Cardiac fibroblast (primary cell): ENCODE measurements at regions not wholly inside any gene's neighbourhood (a gene's known extent, or its start where the extent isn't known, plus 50 kb on each side); places are given as distances from the start of the nearest gene placed in this dataset.

Experiments used
- DNase-seq, 2 donors: peaks; one replicate each; pipeline versions ENCODE4 v3.0.0 to v3.0.0-alpha.2; 2010; ENCODE audit warnings: low read depth in 2 of 2
- H3K4me3 ChIP-seq, 2 donors: replicated peaks in 1 of 2; 1 replicate in 1 of 2; 2 replicates in 1 of 2; pipeline ENCODE4 v1.5.1; 2011; ENCODE audit warnings: low read depth in 2 of 2, low read length in 2 of 2, mild to moderate bottlenecking in 2 of 2, moderate library complexity in 1 of 2
- TF ChIP-seq, protein P1 (sequence below): IDR thresholded peaks from one replicate; pipeline ENCODE4 v1.5.1; 2011; ENCODE audit warnings: low read depth, mild to moderate bottlenecking, low read length, inconsistent platforms

DNA sequence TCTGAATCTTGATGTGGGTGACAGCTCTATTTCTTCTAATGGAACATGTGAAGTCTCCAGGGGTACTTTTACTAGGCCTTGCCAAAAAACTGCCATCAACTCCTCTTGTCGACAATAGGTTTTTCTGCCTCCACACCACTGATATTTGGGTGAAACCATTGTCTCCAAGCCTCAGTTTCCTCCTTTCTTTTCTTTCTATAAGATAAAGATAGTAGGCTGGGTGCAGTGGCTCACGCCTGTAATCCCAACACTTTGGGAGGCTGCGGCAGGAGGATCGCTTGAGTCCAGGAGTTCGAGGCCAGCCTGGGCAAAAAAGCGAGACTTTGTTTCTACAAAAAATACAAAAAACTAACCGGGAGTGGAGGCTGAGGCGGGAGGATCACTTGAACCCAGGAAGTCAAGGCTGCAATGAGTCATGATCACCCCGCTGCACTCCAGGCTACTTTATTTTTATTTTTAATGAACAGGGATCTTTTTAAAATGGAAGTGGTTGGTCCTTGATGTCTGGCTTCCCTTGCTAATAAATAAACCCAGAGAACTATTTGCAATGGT, 159.9 kb upstream of the TNFAIP3 start:
- TF ChIP-seq, protein P1, sequence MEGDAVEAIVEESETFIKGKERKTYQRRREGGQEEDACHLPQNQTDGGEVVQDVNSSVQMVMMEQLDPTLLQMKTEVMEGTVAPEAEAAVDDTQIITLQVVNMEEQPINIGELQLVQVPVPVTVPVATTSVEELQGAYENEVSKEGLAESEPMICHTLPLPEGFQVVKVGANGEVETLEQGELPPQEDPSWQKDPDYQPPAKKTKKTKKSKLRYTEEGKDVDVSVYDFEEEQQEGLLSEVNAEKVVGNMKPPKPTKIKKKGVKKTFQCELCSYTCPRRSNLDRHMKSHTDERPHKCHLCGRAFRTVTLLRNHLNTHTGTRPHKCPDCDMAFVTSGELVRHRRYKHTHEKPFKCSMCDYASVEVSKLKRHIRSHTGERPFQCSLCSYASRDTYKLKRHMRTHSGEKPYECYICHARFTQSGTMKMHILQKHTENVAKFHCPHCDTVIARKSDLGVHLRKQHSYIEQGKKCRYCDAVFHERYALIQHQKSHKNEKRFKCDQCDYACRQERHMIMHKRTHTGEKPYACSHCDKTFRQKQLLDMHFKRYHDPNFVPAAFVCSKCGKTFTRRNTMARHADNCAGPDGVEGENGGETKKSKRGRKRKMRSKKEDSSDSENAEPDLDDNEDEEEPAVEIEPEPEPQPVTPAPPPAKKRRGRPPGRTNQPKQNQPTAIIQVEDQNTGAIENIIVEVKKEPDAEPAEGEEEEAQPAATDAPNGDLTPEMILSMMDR = no peak
- H3K4me3 ChIP-seq = no peak overlapping the region
- no peak for DNase-seq

DNA sequence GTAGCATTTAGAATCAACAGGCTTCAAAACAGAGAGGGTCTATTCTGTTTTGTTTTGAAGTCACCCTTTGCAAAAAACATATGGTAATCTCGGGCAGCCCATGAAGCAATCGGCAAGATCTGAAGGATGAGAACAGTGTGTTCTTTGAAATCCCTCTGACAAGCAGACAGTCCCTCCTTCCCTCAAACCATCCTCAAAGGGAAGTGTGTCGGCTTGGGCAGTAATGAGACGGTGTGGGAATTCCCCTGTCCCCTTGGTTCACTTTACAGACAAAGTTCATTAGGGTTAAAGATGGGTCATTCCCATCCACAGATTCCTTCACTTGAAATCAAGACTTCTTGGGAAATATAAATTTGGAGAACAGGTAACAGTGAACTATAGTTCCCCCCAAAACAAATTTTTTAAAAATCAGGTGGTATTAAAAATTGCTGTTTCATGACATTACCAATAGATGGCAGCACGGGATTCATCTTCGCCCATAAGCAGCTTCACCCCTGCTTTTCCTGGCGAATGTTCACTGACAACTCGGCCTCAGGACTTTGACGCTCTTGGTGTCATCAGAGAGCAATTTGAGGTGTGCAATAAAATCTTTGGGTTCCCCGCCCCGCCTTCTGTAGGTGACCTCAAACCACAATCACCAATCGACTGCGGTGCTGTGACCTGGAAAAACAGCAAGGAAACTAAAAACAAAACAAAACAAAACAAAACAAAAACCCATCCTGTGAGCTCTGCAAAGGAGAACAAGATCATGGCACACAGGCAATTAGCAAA, 159.3 kb upstream of the TNFAIP3 start:
- peak; percentile 89 to 93 for DNase-seq
- TF ChIP-seq, protein P1 = peak; percentile 72
- no peak overlapping the region for H3K4me3 ChIP-seq

DNA sequence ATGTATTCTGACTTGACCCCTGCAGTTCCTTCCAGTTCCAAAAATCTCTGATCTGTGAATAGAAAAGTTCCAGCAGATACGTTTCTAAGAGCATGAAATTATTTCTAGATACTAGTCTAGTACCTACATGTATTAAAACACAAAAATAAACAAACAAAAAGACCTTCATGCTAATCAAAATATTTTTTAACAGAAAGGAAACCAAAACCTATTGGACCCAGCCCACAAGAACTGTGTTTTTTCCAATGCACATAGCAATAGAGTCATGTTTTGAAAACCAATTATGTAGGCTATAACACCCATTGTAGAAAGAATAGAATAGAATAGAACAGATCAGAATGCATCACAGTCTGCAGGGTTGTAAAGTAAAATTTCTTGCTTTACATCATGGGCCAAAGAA, 158.6 kb upstream of the TNFAIP3 start:
- DNase-seq = no peak
- no peak overlapping the region for H3K4me3 ChIP-seq
- TF ChIP-seq, protein P1 = no peak

DNA sequence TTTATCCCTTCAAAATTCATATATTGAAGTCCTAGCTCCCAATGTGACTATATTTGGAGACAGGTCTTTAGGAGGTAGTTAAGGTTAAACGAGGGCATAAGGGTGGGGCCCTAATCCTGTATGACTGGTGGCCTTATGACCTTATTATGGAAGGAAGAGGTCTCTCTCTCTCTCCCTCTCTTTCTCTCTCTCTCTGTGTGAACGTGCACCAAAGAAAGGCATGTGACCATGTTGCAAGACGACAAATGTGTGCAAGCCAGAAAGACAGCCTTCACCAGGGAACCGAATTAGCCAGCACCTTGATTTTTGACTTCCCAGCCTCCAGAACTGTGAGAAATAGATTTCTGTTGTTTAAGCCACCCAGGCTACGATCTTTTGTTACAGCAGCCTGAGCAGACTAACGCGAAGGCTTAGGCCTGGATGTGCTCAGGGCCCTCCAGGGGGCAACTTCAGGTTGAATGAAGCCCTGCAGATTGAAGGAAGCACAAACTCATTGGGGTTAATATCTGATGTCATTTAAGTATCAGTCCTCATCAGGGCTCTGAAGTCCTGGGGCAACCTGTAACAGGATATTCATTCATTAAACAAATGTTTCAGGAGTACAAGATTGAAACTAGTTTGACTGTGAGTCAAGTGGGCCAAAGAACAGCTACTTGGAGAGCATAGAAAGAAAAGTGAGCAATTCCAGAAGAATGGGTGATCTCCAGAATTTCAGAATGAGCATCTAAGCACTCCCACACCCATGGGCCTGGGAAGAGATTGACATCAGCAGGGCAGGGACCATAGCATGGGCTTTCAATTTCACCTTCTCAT, 157.4 kb upstream of the TNFAIP3 start:
- DNase-seq = peak in 1 of 2 donors; percentile 91
- no peak overlapping the region for H3K4me3 ChIP-seq
- TF ChIP-seq, protein P1 = no peak

DNA sequence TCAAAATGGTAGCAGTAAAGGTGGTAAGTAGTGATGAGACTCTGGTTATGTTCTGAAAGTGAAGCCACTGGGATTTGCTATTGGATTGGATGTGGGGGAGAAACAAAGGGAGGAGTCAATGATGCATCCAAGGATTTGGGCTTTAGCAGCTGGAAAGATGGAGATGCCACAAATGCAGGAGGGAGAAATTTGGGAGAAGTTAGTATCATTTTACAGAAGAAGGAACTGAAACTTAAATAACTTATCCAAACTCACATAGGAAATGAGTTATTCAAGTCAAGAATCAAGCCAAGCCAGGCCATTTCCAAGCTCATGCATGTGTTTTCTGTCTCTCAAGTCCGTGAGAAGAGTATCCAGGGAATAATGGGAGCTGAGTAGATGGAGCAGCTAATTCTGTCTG, 155.1 kb upstream of the TNFAIP3 start:
- no peak for DNase-seq
- no peak overlapping the region for H3K4me3 ChIP-seq
- TF ChIP-seq, protein P1 = no peak

DNA sequence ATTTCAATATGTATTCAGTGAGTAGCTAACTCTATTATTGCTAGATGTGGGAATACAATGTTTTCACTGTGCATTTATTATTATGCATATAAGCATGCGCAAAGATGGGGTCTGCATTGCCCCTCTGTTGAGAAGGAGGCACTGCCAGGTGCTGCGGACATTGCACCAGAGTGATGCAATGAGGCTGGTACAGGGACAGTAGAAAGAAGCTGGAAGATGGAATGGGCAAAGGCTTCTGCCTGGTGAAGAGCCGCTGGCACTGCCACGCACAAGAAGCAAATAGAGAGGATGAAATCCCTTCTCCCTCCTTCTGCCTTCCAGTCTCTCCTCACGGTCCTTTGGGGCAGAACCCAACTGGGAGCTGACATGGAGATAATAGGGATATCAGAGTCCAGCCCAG, 154.5 kb upstream of the TNFAIP3 start:
- no peak for DNase-seq
- no peak overlapping the region for H3K4me3 ChIP-seq
- TF ChIP-seq, protein P1 = no peak
